Activated CD4-positive, alpha-beta T cell treated with anti-CD3 and anti-CD28 coated beads, Interleukin-2, amount 10 ng/mL, durations not matched to agents 7 days and 5 days (primary cell): ENCODE measurements at regions not wholly inside any gene's neighbourhood (a gene's known extent, or its start where the extent isn't known, plus 50 kb on each side); places are given as distances from the start of the nearest gene placed in this dataset.

Source experiments
- CTCF ChIA-PET: fragments of 350-600 bp; sonication (Branson Sonifier 250); formaldehyde crosslinking; loops from one replicate; lab custom pipeline; 2021; ENCODE audit warnings: antibody characterized with exemption; lab: Charles Lee
- POLR2A ChIA-PET: fragments of 350-600 bp; sonication (Branson Sonifier 250); formaldehyde crosslinking; loops from one replicate; lab custom pipeline; 2021; ENCODE audit warnings: antibody characterized with exemption; lab: Charles Lee
- DNase-seq: peaks from one replicate; pipeline ENCODE4 v3.0.0-alpha.2; 2020
- H3K27ac Mint-ChIP-seq: one replicate; pipeline ENCODE4 v1.8.0; 2021; ENCODE audit warnings: mild to moderate bottlenecking, moderate library complexity, mixed read lengths
- H3K27me3 Mint-ChIP-seq: one replicate; pipeline ENCODE4 v1.8.0; 2021; ENCODE audit warnings: mixed read lengths
- H3K36me3 Mint-ChIP-seq: one replicate; pipeline ENCODE4 v1.8.0; 2021; ENCODE audit warnings: low read depth, mixed read lengths
- H3K4me1 Mint-ChIP-seq: one replicate; pipeline ENCODE4 v1.8.0; 2021; ENCODE audit warnings: mixed read lengths
- H3K4me3 Mint-ChIP-seq: one replicate; pipeline ENCODE4 v1.8.0; 2021; ENCODE audit warnings: mild to moderate bottlenecking, moderate library complexity, mixed read lengths
- H3K9me3 Mint-ChIP-seq: one replicate; pipeline ENCODE4 v1.8.0; 2021; ENCODE audit warnings: mixed read lengths

- H3K4me1 Mint-ChIP-seq: no peaks in the 10 kb centered on the region
- no peaks in the 10 kb centered on the region for H3K36me3 Mint-ChIP-seq
- no peak overlapping the region for H3K27ac Mint-ChIP-seq
- POLR2A ChIA-PET: no interaction called here
- no peaks in the 10 kb centered on the region for H3K9me3 Mint-ChIP-seq
- H3K4me3 Mint-ChIP-seq: no peak overlapping the region
- no peaks in the 10 kb centered on the region for H3K27me3 Mint-ChIP-seq
- CTCF ChIA-PET: interaction anchor here (1.3 to 2.5 kb wide), 2 partner anchors 10 to 19 kb away, joined by 4 to 8 read pairs; no protein-coding TSS in a partner anchor
- DNase-seq: no peak
Observed at GRCh38 chr10:78964274-78964951, 104.4 kb upstream of the ZMIZ1 start.

GRCh38 chr10:78964952-78965633 lies 103.7 kb upstream of the ZMIZ1 start:
- POLR2A ChIA-PET: no interaction called here
- DNase-seq: no peak
- H3K4me1 Mint-ChIP-seq: no peaks in the 10 kb centered on the region
- H3K27ac Mint-ChIP-seq: no peak overlapping the region
- CTCF ChIA-PET: interaction anchor here (2.5 kb wide), 1 partner anchor 9 kb away, joined by 8 read pairs; no protein-coding TSS in a partner anchor
- no peaks in the 10 kb centered on the region for H3K36me3 Mint-ChIP-seq
- no peaks in the 10 kb centered on the region for H3K27me3 Mint-ChIP-seq
- H3K9me3 Mint-ChIP-seq: no peaks in the 10 kb centered on the region
- H3K4me3 Mint-ChIP-seq: no peak overlapping the region

GRCh38 chr10:78966182-78966787 lies 102.5 kb upstream of the ZMIZ1 start:
- Mint-ChIP-seq H3K27ac (no peak overlapping the region), H3K4me3 (no peak overlapping the region), H3K36me3 (no peaks in the 10 kb centered on the region), H3K4me1 (no peaks in the 10 kb centered on the region), H3K9me3 (no peaks in the 10 kb centered on the region), H3K27me3 (no peaks in the 10 kb centered on the region)
- ChIA-PET CTCF (interaction anchor here (1.9 to 2.5 kb wide), 2 partner anchors 8 to 11 kb away, joined by 4 to 8 read pairs; no protein-coding TSS in a partner anchor), POLR2A (no interaction called here)
- DNase-seq: no peak

- H3K27me3 Mint-ChIP-seq: no peaks in the 10 kb centered on the region
- DNase-seq: no peak
- H3K4me1 Mint-ChIP-seq: no peaks in the 10 kb centered on the region
- ChIA-PET CTCF (interaction anchor here (1.9 kb wide), 1 partner anchor 10 kb away, joined by 4 read pairs; no protein-coding TSS in a partner anchor), POLR2A (no interaction called here)
- H3K4me3 Mint-ChIP-seq: no peak overlapping the region
- H3K36me3 Mint-ChIP-seq: no peaks in the 10 kb centered on the region
- H3K9me3 Mint-ChIP-seq: no peaks in the 10 kb centered on the region
- H3K27ac Mint-ChIP-seq: no peak overlapping the region
Observed at GRCh38 chr10:78966844-78967488, 101.8 kb upstream of the ZMIZ1 start.

GRCh38 chr10:78968300-78968942 lies 100.3 kb upstream of the ZMIZ1 start:
- Mint-ChIP-seq H3K27me3 (no peaks in the 10 kb centered on the region), H3K9me3 (no peaks in the 10 kb centered on the region), H3K36me3 (no peaks in the 10 kb centered on the region), H3K4me3 (no peak overlapping the region), H3K4me1 (peaks cover 4% of the 10 kb centered on the region), H3K27ac (no peak overlapping the region)
- POLR2A ChIA-PET: no interaction called here
- no peak for DNase-seq
- CTCF ChIA-PET: interaction anchor here (0.6 to 1.6 kb wide), 2 partner anchors 227 to 345 kb away, joined by 3 to 5 read pairs; no protein-coding TSS in a partner anchor

- Mint-ChIP-seq H3K36me3 (no peaks in the 10 kb centered on the region), H3K27me3 (no peaks in the 10 kb centered on the region), H3K27ac (no peak overlapping the region), H3K4me3 (no peak overlapping the region), H3K4me1 (peaks cover 5% of the 10 kb centered on the region), H3K9me3 (no peaks in the 10 kb centered on the region)
- CTCF ChIA-PET: interaction anchor here (0.6 to 1.6 kb wide), 2 partner anchors 227 to 1020 kb away, joined by 3 to 5 read pairs; no protein-coding TSS in a partner anchor
- POLR2A ChIA-PET: no interaction called here
- no peak for DNase-seq
Observed at GRCh38 chr10:78968943-78969342, 99.8 kb upstream of the ZMIZ1 start.

GRCh38 chr10:78969719-78970118 lies 99.0 kb upstream of the ZMIZ1 start:
- H3K4me1 Mint-ChIP-seq: peaks cover 12% of the 10 kb centered on the region
- H3K9me3 Mint-ChIP-seq: no peaks in the 10 kb centered on the region
- no peak overlapping the region for H3K27ac Mint-ChIP-seq
- H3K36me3 Mint-ChIP-seq: no peaks in the 10 kb centered on the region
- ChIA-PET POLR2A (no interaction called here), CTCF (interaction anchor here (0.6 kb wide), 1 partner anchor 1019 kb away, joined by 3 read pairs; no protein-coding TSS in a partner anchor)
- DNase-seq: no peak
- no peak overlapping the region for H3K4me3 Mint-ChIP-seq
- H3K27me3 Mint-ChIP-seq: no peaks in the 10 kb centered on the region

- DNase-seq: no peak
- Mint-ChIP-seq H3K27ac (no peak overlapping the region), H3K4me3 (no peak overlapping the region), H3K4me1 (peaks cover 15% of the 10 kb centered on the region), H3K36me3 (no peaks in the 10 kb centered on the region), H3K9me3 (no peaks in the 10 kb centered on the region), H3K27me3 (no peaks in the 10 kb centered on the region)
- ChIA-PET POLR2A (no interaction called here), CTCF (no interaction called here)
Observed at GRCh38 chr10:78970261-78970660, 98.5 kb upstream of the ZMIZ1 start.

GRCh38 chr10:78971094-78971682 lies 97.6 kb upstream of the ZMIZ1 start:
- Mint-ChIP-seq H3K4me3 (no peak overlapping the region), H3K36me3 (no peaks in the 10 kb centered on the region), H3K9me3 (no peaks in the 10 kb centered on the region), H3K4me1 (peaks cover 17% of the 10 kb centered on the region), H3K27ac (peak overlapping the region; percentile 34), H3K27me3 (peaks cover 1% of the 10 kb centered on the region)
- DNase-seq: no peak
- ChIA-PET CTCF (interaction anchor here (1.1 kb wide), 1 partner anchor 8 kb away, joined by 3 read pairs; no protein-coding TSS in a partner anchor), POLR2A (no interaction called here)

GRCh38 chr10:78972160-78972946 lies 96.4 kb upstream of the ZMIZ1 start:
- no peaks in the 10 kb centered on the region for H3K36me3 Mint-ChIP-seq
- ChIA-PET POLR2A (no interaction called here), CTCF (interaction anchor here (1.1 to 1.4 kb wide), 2 partner anchors 9 to 10 kb away, joined by 3 read pairs; no protein-coding TSS in a partner anchor)
- peak overlapping the region; percentile 66 for H3K27ac Mint-ChIP-seq
- H3K4me3 Mint-ChIP-seq: peak overlapping the region; percentile 64
- no peaks in the 10 kb centered on the region for H3K9me3 Mint-ChIP-seq
- H3K4me1 Mint-ChIP-seq: peaks cover 17% of the 10 kb centered on the region
- DNase-seq: no peak
- peaks cover 1% of the 10 kb centered on the region for H3K27me3 Mint-ChIP-seq
